H1 (cell line): ENCODE measurements at regions not wholly inside any gene's neighbourhood (a gene's known extent, or its start where the extent isn't known, plus 50 kb on each side); places are given as distances from the start of the nearest gene placed in this dataset.

Experiments
- BCL11A ChIP-seq, 2 experiments: IDR thresholded peaks; one replicate each; pipeline ENCODE4 v1.6.1; 2011; ENCODE audit warnings: low read depth in 2 of 2, low read length in 2 of 2, mild to moderate bottlenecking in 2 of 2
- FOSL1 ChIP-seq: IDR thresholded peaks from 2 replicates; pipeline ENCODE4 v1.6.1; 2011; ENCODE audit warnings: mild to moderate bottlenecking, low read depth, low read length, moderate library complexity; ENCODE audit not compliant: insufficient read depth
- POU5F1 ChIP-seq: IDR thresholded peaks from 2 replicates; pipeline ENCODE4 v1.6.1; 2011; ENCODE audit warnings: low read depth, mild to moderate bottlenecking, low read length, moderate library complexity
- RXRA ChIP-seq: IDR thresholded peaks from 2 replicates; pipeline ENCODE4 v1.6.1; 2011; ENCODE audit warnings: low read depth, mild to moderate bottlenecking, low read length, moderate library complexity; ENCODE audit not compliant: insufficient read depth
- YY1 ChIP-seq: IDR thresholded peaks from 2 replicates; pipeline ENCODE4 v1.6.1; 2011; ENCODE audit warnings: low read depth, mild to moderate bottlenecking, low read length
- ZNF274 ChIP-seq: IDR thresholded peaks from 2 replicates; pipeline ENCODE4 v1.7.0; 2012; ENCODE audit warnings: low read length, borderline replicate concordance; ENCODE audit errors: extremely low read depth

- TF ChIP-seq BCL11A (IDR thresholded peaks at IDR 0.05; ENCODE audit: low read depth in 2 of 2, low read length in 2 of 2) (no peak), POU5F1 (no peak), ZNF274 (no peak), YY1 (no peak), RXRA (no peak), FOSL1 (no peak)
Measured at GRCh38 chr4:62711575-62711974, 1511.4 kb downstream of the ADGRL3 start (continued).
